LHCN-M2 (cell line): ENCODE measurements at regions not wholly inside any gene's neighbourhood (a gene's known extent, or its start where the extent isn't known, plus 50 kb on each side); places are given as distances from the start of the nearest gene placed in this dataset.
"Not testable (repeated sequence)": the region's sequence is repeated elsewhere in the genome, so short reads cannot be mapped to it uniquely, and the experiment has no call there.

Source experiments
- DNase-seq: peaks from one replicate; pipeline ENCODE4 v3.0.0-alpha.2; 2012; ENCODE audit warnings: low read depth

DNA sequence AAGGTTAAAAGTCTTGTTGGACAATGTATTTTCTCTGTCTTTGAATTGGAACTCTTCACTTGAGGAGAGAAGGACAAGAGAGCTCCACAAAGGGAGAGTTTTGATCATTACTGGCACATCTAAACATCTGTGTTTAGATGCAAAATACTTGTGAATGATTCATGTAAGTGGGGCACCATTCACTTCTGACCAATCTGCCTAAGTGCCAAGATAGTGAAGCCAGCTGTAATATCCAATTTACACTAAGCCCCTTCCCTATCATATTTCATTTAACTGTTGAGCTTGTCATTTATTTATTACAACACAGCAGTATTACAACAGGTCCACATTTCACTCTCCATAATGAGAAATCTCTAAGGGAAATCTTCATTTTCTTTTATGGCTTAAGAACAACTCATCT, 832.3 kb upstream of the GOT2 start:
- DNase-seq: peak; percentile 78

DNA sequence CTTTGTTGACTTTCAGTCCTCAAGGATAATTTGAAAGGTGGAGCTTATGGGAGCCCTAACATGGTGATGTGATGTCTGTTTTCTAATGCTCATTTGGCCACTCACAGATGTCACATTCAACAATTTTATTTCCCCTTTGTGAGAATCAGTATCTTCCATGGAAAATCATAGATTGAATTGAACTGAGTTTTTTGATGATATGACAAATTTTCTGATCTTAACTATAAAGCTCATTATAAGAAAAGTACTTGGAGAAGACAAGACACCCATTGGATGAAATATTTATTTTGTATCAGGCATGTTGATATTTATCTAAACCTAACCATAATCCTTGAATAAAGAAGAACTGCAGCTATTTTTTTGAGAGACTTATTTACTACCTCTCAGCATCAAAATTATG, 824.6 kb upstream of the GOT2 start:
- no peak for DNase-seq

- DNase-seq: no peak
Measured at GRCh38 chr16:59552164-59552563, 818.0 kb upstream of the GOT2 start.

DNA sequence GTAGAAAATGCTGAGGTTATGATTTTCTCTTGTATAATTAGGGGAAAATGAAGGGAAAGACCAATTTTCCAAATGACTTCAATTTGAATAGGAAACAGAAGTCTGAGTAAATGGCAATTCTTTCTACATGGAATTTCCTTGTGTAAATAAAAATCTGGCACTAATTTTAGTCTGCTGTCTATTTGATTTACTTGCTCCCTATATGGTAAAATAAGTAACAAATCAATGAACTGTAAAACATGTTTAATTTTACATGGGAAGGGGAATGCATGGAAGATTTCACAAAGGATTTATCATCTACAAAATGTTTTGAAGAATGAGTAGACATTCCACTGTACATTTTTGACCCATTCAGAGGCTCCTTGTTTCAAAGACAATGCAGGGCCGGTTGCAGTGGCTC, 811.6 kb upstream of the GOT2 start:
- DNase-seq: no peak

DNA sequence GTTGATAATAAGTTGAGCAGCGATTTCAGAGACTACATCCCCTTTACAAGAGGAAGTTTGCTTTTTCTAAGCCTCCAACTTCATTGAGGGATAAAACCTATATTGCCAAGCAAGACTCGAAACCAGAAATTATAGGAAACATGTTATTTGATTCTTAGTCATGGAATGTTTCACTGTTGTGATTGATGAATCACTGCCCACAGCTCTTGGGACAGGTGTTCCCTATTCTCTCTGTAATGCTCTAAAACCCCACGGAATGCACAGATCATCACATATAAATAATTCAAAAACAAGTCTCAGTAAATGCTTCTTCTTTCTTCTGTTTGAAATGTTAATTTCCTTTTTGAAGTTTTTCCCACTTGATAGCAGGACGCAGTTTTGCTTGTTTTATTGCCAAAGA, 809.5 kb upstream of the GOT2 start:
- peak; percentile 94 for DNase-seq

DNA sequence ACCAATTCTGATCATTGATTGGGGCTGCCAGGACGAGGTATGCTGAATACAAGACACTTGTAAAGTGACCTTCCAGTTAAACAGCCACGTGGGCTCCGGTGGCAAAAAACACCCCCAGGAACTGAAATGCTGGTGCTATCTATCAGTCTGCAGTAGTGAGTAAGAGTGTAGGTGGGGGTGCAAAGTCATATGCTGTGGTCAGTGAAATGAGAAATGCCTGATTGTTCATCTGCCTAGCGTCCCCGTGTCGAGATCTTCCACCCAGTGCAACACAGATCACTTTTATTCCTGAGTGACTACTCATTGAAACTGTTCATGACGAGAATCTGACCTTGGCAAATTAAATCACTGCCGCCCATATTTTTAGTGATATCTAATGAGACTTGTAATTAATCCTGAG, 806.5 kb upstream of the GOT2 start:
- DNase-seq: peak; percentile 59

GRCh38 chr16:59535298-59535697, 801.2 kb upstream of the GOT2 start:
- no peak for DNase-seq

GRCh38 chr16:59527206-59527997, 793.3 kb upstream of the GOT2 start:
- DNase-seq: peak; percentile 77

DNA sequence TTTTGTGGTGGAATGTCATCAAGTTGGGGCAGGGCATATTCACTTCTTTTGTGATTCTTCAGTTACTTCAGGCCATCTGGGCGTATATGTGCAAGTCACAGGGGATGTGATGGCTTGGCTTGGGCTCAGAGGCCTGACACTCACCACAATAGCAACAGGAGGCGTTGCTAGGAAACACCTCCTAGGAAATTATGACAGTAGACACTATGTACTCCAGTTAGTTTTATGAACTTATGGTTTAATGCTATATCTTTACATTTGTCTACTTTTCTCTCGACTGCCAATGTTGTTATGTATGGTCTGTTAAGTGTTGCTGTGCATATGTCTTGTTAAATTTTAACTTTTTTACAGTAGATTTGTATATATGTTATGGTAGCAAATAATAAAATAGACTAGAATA, 788.7 kb upstream of the GOT2 start:
- no peak for DNase-seq

- not testable (repeated sequence) for DNase-seq
Measured at GRCh38 chr16:59518721-59519120, 784.6 kb upstream of the GOT2 start.

DNA sequence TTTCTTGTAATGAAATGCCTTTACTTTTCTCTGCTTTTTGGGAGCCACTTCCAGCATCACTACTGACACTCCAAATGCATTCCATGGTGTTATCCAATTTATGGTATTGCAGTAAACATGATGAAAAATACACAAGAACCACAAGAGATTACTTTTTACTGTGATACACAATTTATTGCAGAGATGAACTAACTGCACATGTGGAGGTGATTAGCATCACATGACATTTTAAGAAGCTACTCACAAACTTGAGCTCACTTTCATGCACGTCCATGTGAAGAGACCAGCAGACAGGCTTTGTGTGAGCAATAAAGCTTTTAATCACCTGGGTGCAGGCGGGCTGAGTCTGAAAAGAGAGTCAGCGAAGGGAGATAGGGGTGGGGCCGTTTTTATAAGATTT, 780.5 kb upstream of the GOT2 start:
- no peak for DNase-seq

DNA sequence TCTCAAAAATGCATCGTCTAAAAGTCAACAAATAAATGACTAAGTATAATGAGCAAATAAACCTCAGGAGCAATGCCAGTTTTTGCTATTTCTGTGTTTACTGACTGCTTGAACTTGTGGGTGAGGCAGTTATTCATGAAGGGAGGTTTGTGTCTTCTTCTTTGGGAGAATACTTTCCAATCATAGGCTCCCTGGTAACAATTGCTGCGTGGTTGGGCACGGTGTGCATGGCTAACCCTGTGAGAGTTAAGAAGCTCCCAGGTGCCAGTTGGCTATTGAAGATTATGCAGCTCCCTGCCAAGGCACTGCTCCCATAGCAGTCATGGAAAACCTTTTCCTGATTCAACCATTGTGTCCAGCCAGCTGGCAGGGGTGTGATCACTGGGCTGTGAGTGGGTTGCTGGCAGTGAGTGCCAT, 775.9 kb upstream of the GOT2 start:
- DNase-seq: no peak

- DNase-seq: no peak
Measured at GRCh38 chr16:59500601-59501000, 766.5 kb upstream of the GOT2 start.

GRCh38 chr16:59487067-59487466, 753.0 kb upstream of the GOT2 start:
- DNase-seq: no peak

DNA sequence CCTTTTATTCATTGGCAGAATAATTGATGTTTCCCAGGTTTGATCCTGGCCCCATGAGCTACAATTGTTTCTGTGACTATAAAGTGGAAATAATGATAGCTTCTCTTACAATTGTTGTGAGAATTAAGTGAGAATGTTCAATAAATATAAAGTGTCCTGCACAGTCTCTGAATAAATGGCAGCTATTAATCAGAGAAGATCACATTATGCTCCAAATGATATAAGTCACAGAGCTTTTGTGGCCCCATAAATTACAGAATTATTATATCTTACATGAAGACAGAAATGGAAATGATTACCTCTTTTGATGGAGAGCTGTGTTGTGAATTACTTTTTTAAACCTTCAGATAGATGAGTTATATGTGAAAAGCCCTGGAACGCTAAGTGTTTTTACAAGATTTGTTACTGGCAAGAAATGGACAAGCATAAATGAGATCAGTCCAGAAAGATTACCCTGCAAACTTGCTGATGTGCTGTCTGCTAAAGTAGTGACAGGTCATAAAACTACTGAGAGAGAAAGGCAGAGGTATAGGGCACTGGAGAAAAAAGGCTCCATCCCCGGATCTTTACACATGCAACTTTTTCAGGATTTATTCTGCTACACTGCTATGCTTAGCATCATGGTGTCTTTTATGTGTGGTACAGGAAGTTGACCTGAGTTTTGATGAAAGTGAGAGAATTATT, 750.9 kb upstream of the GOT2 start:
- no peak for DNase-seq

DNA sequence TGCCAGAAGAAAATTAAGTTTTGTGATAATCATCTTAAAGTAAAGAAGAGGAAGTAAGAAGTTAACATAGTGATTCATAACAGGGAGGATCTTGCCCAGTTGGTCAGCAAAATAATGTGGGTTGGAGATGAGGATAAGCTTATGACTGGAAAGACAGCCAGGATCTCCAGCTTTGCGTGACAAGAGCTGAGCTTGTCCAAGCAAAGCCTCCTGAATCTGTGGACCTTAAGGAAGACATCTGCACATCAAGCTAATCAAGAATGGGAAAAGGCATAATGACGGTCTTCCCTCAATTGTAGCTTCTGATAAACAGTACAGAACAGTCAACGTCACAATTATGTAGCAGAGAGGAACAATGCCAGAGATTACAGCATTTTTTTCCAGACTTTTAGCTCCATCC, 744.7 kb upstream of the GOT2 start:
- no peak for DNase-seq

GRCh38 chr16:59470556-59470955, 736.4 kb upstream of the GOT2 start:
- DNase-seq: no peak

GRCh38 chr16:59469266-59469665, 735.1 kb upstream of the GOT2 start:
- DNase-seq: no peak

GRCh38 chr16:59463776-59464175, 729.7 kb upstream of the GOT2 start:
- peak; percentile 39 for DNase-seq

DNA sequence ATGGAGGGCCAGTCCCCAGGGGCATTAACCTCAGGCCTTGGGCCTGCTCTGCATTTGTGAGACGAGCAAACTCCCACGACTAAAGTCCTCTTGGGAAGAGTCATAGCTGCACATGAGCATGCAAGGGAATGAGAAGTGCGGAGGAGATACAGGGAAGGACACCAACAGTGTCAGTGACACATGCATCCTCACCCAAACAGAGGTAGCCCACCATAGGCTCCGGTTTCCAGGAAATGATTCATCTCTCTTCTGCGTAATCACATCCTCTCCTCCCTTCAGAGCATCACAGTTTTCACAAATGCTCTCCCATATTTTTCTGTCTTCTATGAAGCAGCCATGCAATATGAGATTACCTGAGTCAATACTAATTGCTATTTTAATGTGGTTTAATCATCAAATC, 725.7 kb upstream of the GOT2 start:
- no peak for DNase-seq

GRCh38 chr16:59455497-59455896, 721.4 kb upstream of the GOT2 start:
- DNase-seq: no peak

GRCh38 chr16:59450513-59450912, 716.4 kb upstream of the GOT2 start:
- not testable (repeated sequence) for DNase-seq

DNA sequence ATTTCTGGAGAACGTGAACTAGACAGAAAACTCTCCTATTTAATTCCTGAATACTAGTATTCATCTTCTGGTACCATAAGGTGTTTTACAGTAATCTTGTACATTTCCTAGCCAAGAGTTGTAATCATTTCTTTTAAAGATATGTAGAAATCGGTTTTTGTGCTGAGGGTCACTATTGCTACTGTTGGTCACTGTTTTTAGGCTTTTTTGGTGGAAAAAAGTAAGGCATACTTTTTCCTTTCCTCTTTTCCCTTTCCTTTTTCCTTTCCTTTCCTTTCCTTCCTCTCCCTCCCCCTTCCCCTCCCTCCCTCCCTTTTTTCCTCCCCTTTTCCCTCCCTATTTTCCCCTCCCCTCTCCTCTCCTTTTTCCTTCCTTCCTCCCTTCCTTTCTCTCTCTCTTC, 706.4 kb upstream of the GOT2 start:
- DNase-seq: no peak
